Testis (tissue), 2 donors: ENCODE measurements at regions not wholly inside any gene's neighbourhood (a gene's known extent, or its start where the extent isn't known, plus 50 kb on each side); places are given as distances from the start of the nearest gene placed in this dataset.

Experiments used
- CTCF ChIP-seq, 3 experiments: fragments of 450-650 bp in 2 of 3; fragments of 200-600 bp in 1 of 3; sonication (generic) in 1 of 3; IDR thresholded peaks; one replicate each; pipeline ENCODE4 v1.5.1; 2016 to 2019; ENCODE audit warnings: antibody characterized with exemption in 3 of 3, mild to moderate bottlenecking in 2 of 3, moderate library complexity in 1 of 3
- POLR2A ChIP-seq: fragments of 450-650 bp; IDR thresholded peaks from one replicate; pipeline ENCODE4 v1.6.1; 2017; ENCODE audit warnings: antibody characterized with exemption, mild to moderate bottlenecking, moderate library complexity

DNA sequence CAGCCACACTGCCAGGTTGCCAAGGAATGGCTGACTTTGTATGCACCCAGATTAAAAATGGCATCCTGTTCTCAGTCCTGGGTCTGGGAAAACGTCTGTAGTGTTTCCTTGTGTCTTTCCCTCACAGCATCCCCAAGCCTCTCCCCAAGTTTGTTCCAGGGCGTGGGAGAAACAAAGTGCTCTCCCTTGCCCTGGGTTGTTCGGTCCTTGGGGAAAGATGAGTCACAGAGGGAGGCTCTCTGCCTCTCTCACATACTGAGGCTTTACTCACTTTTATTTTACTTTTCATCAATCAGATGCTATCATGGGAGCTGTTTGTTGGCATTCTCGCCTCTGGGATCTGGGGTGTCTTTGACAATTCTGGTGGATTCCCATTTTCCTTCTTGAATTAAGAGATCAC, 492.3 kb downstream of the XIRP2 start:
- TF ChIP-seq POLR2A (no peak), CTCF (IDR thresholded peaks at IDR 0.05) (no peak)
